K562 (cell line): ENCODE measurements at regions not wholly inside any gene's neighbourhood (a gene's known extent, or its start where the extent isn't known, plus 50 kb on each side); places are given as distances from the start of the nearest gene placed in this dataset.

Experiments
- ATAC-seq: fragments of 200-7000 bp; cut with Tn5 transposase; 3 replicates; pipeline ENCODE4 v1.9.1; 2020; ENCODE audit warnings: moderate library complexity
- BruUV-seq: library from RNA; stranded (reverse); fragments of 400-500 nt; replicated peaks from 2 replicates; lab custom pipeline; 2021; lab: Mats Ljungman, UMichigan
- CTCF ChIA-PET: fragments of 300-600 bp; formaldehyde crosslinking; extraction: SDS; loops from one replicate; lab custom pipeline; 2021; ENCODE audit warnings: low intra/inter-chr PET ratio; lab: Yijun Ruan, JAX
- POLR2A ChIA-PET: fragments of 300-600, 350-650 bp; sonication (Branson Sonifier 250); formaldehyde crosslinking; extraction: SDS; loops from one replicate; lab custom pipeline; 2021; ENCODE audit warnings: antibody characterized with exemption, inconsistent platforms; lab: Yijun Ruan, JAX
- DNase-seq, 4 experiments: peaks; one replicate each; pipeline versions ENCODE4 v3.0.0 to v3.0.0-alpha.2; 2011 to 2018; ENCODE audit warnings: low spot score in 3 of 4, mixed read lengths in 3 of 4; ENCODE audit errors: extremely low read depth in 1 of 4
- FAIRE-seq: peaks from 2 replicates; lab custom pipeline; 2011; peaks lifted over from hg19 to GRCh38; lab: Jason Lieb, UNC
- H2AFZ ChIP-seq: 2 replicates; pipeline ENCODE4 v1.6.0; 2011; ENCODE audit warnings: low read depth, low read length, control low read depth, inconsistent platforms
- H3K27ac ChIP-seq: fragments of 200-600 bp; 3 replicates; pipeline ENCODE4 v1.8.0; 2011; ENCODE audit warnings: low read depth, mild to moderate bottlenecking, control low read depth, inconsistent platforms, low read length, moderate library complexity, mixed read lengths; ENCODE audit errors: extremely low read depth
- H3K27me3 ChIP-seq, 2 experiments: fragments of 300-600 bp in 1 of 2; 2 replicates in 1 of 2; 3 replicates in 1 of 2; pipeline versions ENCODE4 v1.6.0 to v1.8.0; 2011; ENCODE audit warnings: inconsistent platforms in 2 of 2, low read length in 2 of 2, mild to moderate bottlenecking in 1 of 2, mixed read lengths in 1 of 2, moderate library complexity in 1 of 2; ENCODE audit not compliant: control insufficient read depth in 2 of 2, insufficient read depth in 2 of 2
- H3K36me3 ChIP-seq: fragments of 300-600 bp; 3 replicates; pipeline ENCODE4 v1.8.0; 2011; ENCODE audit warnings: mild to moderate bottlenecking, low read length, inconsistent platforms; ENCODE audit not compliant: control insufficient read depth, insufficient read depth
- H3K4me1 ChIP-seq, 2 experiments: fragments of 200-600 bp in 1 of 2; replicated peaks in 1 of 2; 2 replicates in 1 of 2; 3 replicates in 1 of 2; pipeline versions ENCODE4 v1.5.1 to v1.8.0; 2011; ENCODE audit warnings: inconsistent platforms in 2 of 2, low read length in 2 of 2, mild to moderate bottlenecking in 1 of 2, mixed read lengths in 1 of 2, moderate library complexity in 1 of 2; ENCODE audit not compliant: control insufficient read depth in 2 of 2, insufficient read depth in 2 of 2
- H3K4me2 ChIP-seq: 2 replicates; pipeline ENCODE4 v1.6.1; 2011; ENCODE audit warnings: low read length, control low read depth, inconsistent platforms, mixed read lengths; ENCODE audit not compliant: insufficient read depth
- H3K4me3 ChIP-seq: fragments of 200-600 bp; sonication (generic), shearing (Covaris generic); 2 replicates; pipeline ENCODE4 v1.5.1; 2016; ENCODE audit warnings: control low read depth, inconsistent platforms
- H3K79me2 ChIP-seq: fragments of 200-600 bp; 3 replicates; pipeline ENCODE4 v1.8.0; 2011; ENCODE audit warnings: low read length, inconsistent platforms; ENCODE audit not compliant: control insufficient read depth, insufficient read depth
- H3K9ac ChIP-seq, 2 experiments: 2 replicates each; pipeline versions ENCODE4 v1.6.0 to v1.6.1; 2011; ENCODE audit warnings: low read depth in 2 of 2, low read length in 2 of 2, control low read depth in 1 of 2, inconsistent platforms in 1 of 2, mild to moderate bottlenecking in 1 of 2, mixed read lengths in 1 of 2; ENCODE audit not compliant: insufficient read depth in 1 of 2
- H3K9me1 ChIP-seq: one replicate; pipeline ENCODE4 v1.6.0; 2011; ENCODE audit warnings: inconsistent platforms, mild to moderate bottlenecking, low read length, moderate library complexity; ENCODE audit not compliant: control insufficient read depth, insufficient read depth
- H3K9me3 ChIP-seq: replicated peaks from 2 replicates; pipeline ENCODE4 v1.5.1; 2011; ENCODE audit warnings: low read depth, low read length, inconsistent platforms; ENCODE audit not compliant: control insufficient read depth, insufficient read depth
- H4K20me1 ChIP-seq: replicated peaks from 2 replicates; pipeline ENCODE4 v1.6.1; 2011; ENCODE audit warnings: low read length, inconsistent platforms, mixed read lengths; ENCODE audit not compliant: control insufficient read depth, insufficient read depth
- CHD2 ChIP-seq: IDR thresholded peaks from 2 replicates; pipeline ENCODE4 v1.6.1; 2011; ENCODE audit warnings: low read depth, low read length
- DDX20 ChIP-seq: fragments of 450-650 bp; IDR thresholded peaks from 2 replicates; pipeline ENCODE4 v1.6.1; 2016; ENCODE audit warnings: missing genetic modification characterization, low read depth, mild to moderate bottlenecking, missing compliant biosample characterization, moderate library complexity
- KLF13 ChIP-seq: fragments of 450-650 bp; IDR thresholded peaks from 2 replicates; pipeline ENCODE4 v1.6.1; 2016; ENCODE audit warnings: missing genetic modification characterization, low read depth, mild to moderate bottlenecking, missing compliant biosample characterization, moderate library complexity, borderline replicate concordance
- PHF21A ChIP-seq: fragments of 450-650 bp; IDR thresholded peaks from 2 replicates; pipeline ENCODE4 v1.6.1; 2017; ENCODE audit warnings: low read depth, borderline replicate concordance
- TAL1 ChIP-seq: fragments of 450-650 bp; IDR thresholded peaks from 2 replicates; pipeline ENCODE4 v1.6.1; 2016; ENCODE audit warnings: mild to moderate bottlenecking
- TBP ChIP-seq: optimal IDR thresholded peaks from 2 replicates; pipeline ENCODE3; 2011; ENCODE audit warnings: low read depth, low read length, improper control_type of control experiment
- XRCC4 ChIP-seq: IDR thresholded peaks from one replicate; pipeline ENCODE4 v1.6.1; 2011; ENCODE audit not compliant: insufficient read depth, insufficient read length; ENCODE audit errors: extremely low read depth
- ZBTB11 ChIP-seq, 3 experiments: fragments of 200-800 bp in 1 of 3; fragments of 250-450 bp in 1 of 3; fragments of 450-650 bp in 1 of 3; sonication (Bioruptor Pico) in 1 of 3; sonication (Bioruptor generic) in 1 of 3; formaldehyde crosslinking in 1 of 3; IDR thresholded peaks; 2 replicates each; pipeline versions ENCODE4 v1.6.1 to v1.8.0; 2016 to 2022; ENCODE audit warnings: mild to moderate bottlenecking in 2 of 3, missing genetic modification characterization in 2 of 3, missing compliant biosample characterization in 1 of 3, moderate library complexity in 1 of 3
- ZNF445 ChIP-seq: fragments of 250-450 bp; sonication (Bioruptor Pico); IDR thresholded peaks from 2 replicates; pipeline ENCODE4 v1.4.0; 2020; ENCODE audit warnings: low read depth, mild to moderate bottlenecking, moderate library complexity
- ZNF551 ChIP-seq: fragments of 250-450 bp; sonication (Bioruptor Pico); IDR thresholded peaks from 2 replicates; pipeline ENCODE4 v1.5.0; 2021; ENCODE audit warnings: mild to moderate bottlenecking, moderate library complexity
- ZNF780A ChIP-seq: fragments of 250-450 bp; sonication (Bioruptor Pico); IDR thresholded peaks from 2 replicates; pipeline ENCODE4 v1.5.0; 2021; ENCODE audit warnings: mild to moderate bottlenecking
- WGBS: fragments of 100-300 bp; shearing (Covaris generic); methylation state at CpG from one replicate; pipeline ENCODE4 v1.1.6; 2016; ENCODE audit warnings: low coverage, mixed read lengths; ENCODE audit not compliant: insufficient coverage; ENCODE audit errors: missing lambda C conversion rate; 5-methylcytosine and 5-hydroxymethylcytosine counted together
- in situ Hi-C: fragments of 300-500 bp; cut with MboI; formaldehyde crosslinking; loops from 4 replicates; pipeline ENCODE4 v1.15.0; 2018; ENCODE audit warnings: inconsistent platforms, mixed read lengths
- intact Hi-C: fragments of 100-400 bp; cut with micrococcal nuclease; formaldehyde crosslinking; loops from 2 replicates; pipeline ENCODE4 v1.14.2; 2022

- TF ChIP-seq ZBTB11 (CRISPR knock-in tag; IDR thresholded peaks at IDR 0.05) = no peak
- no peak for TF ChIP-seq CHD2
- no peak for TF ChIP-seq ZNF445
- TF ChIP-seq PHF21A = no peak
- no peak for TF ChIP-seq XRCC4
- TF ChIP-seq TBP = no peak
Measured at GRCh38 chr2:199680482-199680881, 170.5 kb downstream of the FTCDNL1 start (continued).

- ATAC-seq = no peak
- no peak overlapping the region for H3K27ac ChIP-seq
- in situ Hi-C loops = no loop called here
- no peak overlapping the region for H2AFZ ChIP-seq
- no peak overlapping the region for H3K4me3 ChIP-seq
- no peaks in the 10 kb centered on the region for H3K27me3 ChIP-seq
- FAIRE-seq = no peak
- BruUV-seq = no TSS peak
- 5% methylated on average over 1 of the region's 1 CpG for WGBS
- H3K4me2 ChIP-seq = no peak overlapping the region
- no peak overlapping the region for H3K9ac ChIP-seq
- no peaks in the 10 kb centered on the region for H4K20me1 ChIP-seq
- no peaks in the 10 kb centered on the region for H3K4me1 ChIP-seq
- H3K36me3 ChIP-seq = no peaks in the 10 kb centered on the region
- DNase-seq = no peak
- no peaks in the 10 kb centered on the region for H3K9me3 ChIP-seq
- ChIA-PET POLR2A (interaction anchor here (1.0 kb wide), 1 partner anchor 37 kb away, joined by 3 read pairs; no protein-coding TSS in a partner anchor), CTCF (no interaction called here)
- no peaks in the 10 kb centered on the region for H3K79me2 ChIP-seq
- intact Hi-C loops = no loop called here
- no peaks in the 10 kb centered on the region for H3K9me1 ChIP-seq
- TF ChIP-seq ZNF551 (CRISPR knock-in tag) (no peak), TAL1 (no peak), KLF13 (tag) (no peak), DDX20 (no peak), ZNF780A (no peak)
Measured at GRCh38 chr2:199679883-199680282, 171.1 kb downstream of the FTCDNL1 start.
